CD4-positive, alpha-beta T cell treated with Interleukin-15 for 4 hours (primary cell): ENCODE measurements at regions not wholly inside any gene's neighbourhood (a gene's known extent, or its start where the extent isn't known, plus 50 kb on each side); places are given as distances from the start of the nearest gene placed in this dataset.
"Not testable (repeated sequence)": the region's sequence is repeated elsewhere in the genome, so short reads cannot be mapped to it uniquely, and the experiment has no call there.

ENCODE experiments used
- DNase-seq: peaks from one replicate; pipeline ENCODE4 v3.0.0-alpha.2; 2020; ENCODE audit warnings: low spot score

- DNase-seq, result no peak
Measured at GRCh38 chr1:199791495-199791894, 236.0 kb upstream of the NR5A2 start.

GRCh38 chr1:199792874-199793273 lies 234.6 kb upstream of the NR5A2 start:
- no peak for DNase-seq

GRCh38 chr1:199794105-199794863 lies 233.2 kb upstream of the NR5A2 start:
- DNase-seq, result no peak

- no peak for DNase-seq
Measured at GRCh38 chr1:199799116-199799515, 228.4 kb upstream of the NR5A2 start.

- no peak for DNase-seq
Measured at GRCh38 chr1:199804526-199804925, 223.0 kb upstream of the NR5A2 start.

- DNase-seq, result no peak
Measured at GRCh38 chr1:199808110-199808870, 219.2 kb upstream of the NR5A2 start.

- no peak for DNase-seq
Measured at GRCh38 chr1:199809311-199809710, 218.2 kb upstream of the NR5A2 start.

- DNase-seq, result no peak
Measured at GRCh38 chr1:199811163-199811562, 216.3 kb upstream of the NR5A2 start.

GRCh38 chr1:199813198-199813597 lies 214.3 kb upstream of the NR5A2 start:
- DNase-seq, result no peak

GRCh38 chr1:199815947-199816346 lies 211.6 kb upstream of the NR5A2 start:
- DNase-seq, result no peak

GRCh38 chr1:199817266-199817665 lies 210.2 kb upstream of the NR5A2 start:
- no peak for DNase-seq

GRCh38 chr1:199821029-199821779 lies 206.3 kb upstream of the NR5A2 start:
- no peak for DNase-seq

- DNase-seq, result no peak
Measured at GRCh38 chr1:199832451-199832850, 195.1 kb upstream of the NR5A2 start.

GRCh38 chr1:199834711-199835110 lies 192.8 kb upstream of the NR5A2 start:
- no peak for DNase-seq

GRCh38 chr1:199836430-199836829 lies 191.1 kb upstream of the NR5A2 start:
- no peak for DNase-seq

- DNase-seq, result no peak
Measured at GRCh38 chr1:199837321-199837720, 190.2 kb upstream of the NR5A2 start.

GRCh38 chr1:199839608-199840007 lies 187.9 kb upstream of the NR5A2 start:
- DNase-seq, result not testable (repeated sequence)

GRCh38 chr1:199843096-199843495 lies 184.4 kb upstream of the NR5A2 start:
- DNase-seq, result not testable (repeated sequence)

GRCh38 chr1:199843861-199844260 lies 183.6 kb upstream of the NR5A2 start:
- no peak for DNase-seq

- no peak for DNase-seq
Measured at GRCh38 chr1:199847021-199847420, 180.5 kb upstream of the NR5A2 start.

- no peak for DNase-seq
Measured at GRCh38 chr1:199851439-199852140, 175.9 kb upstream of the NR5A2 start.

- no peak for DNase-seq
Measured at GRCh38 chr1:199854686-199855321, 172.7 kb upstream of the NR5A2 start.
